ENCODE measurements at regions not wholly inside any gene's neighbourhood (a gene's known extent, or its start where the extent isn't known, plus 50 kb on each side); places are given as distances from the start of the nearest gene placed in this dataset.
A peak's percentile ranks its signal among the peaks of the same experiment; 100 is the strongest.

GRCh38 chr4:115343171-115343570 lies 229.8 kb upstream of the NDST4 start:
- H4K8ac ChIP-seq (ENCODE audit: low read length), result no peak overlapping the region
- DNase-seq, result no peak
- no peak overlapping the region for H2BK15ac ChIP-seq (ENCODE audit: low read depth, poor library complexity, severe bottlenecking)
- H4K91ac ChIP-seq (ENCODE audit: low read length), result no peak overlapping the region
- H3K9ac ChIP-seq (ENCODE audit: low read length), result no peak overlapping the region
- no peaks in the 10 kb centered on the region for H3K79me1 ChIP-seq (replicated peaks; ENCODE audit: low read length, poor library complexity, severe bottlenecking)
- H2AFZ ChIP-seq (ENCODE audit: low read depth, low read length), result no peak overlapping the region
- H3K9me3 ChIP-seq (ENCODE audit: control insufficient read depth, low read length), result peaks cover 3% of the 10 kb centered on the region
- no peaks in the 10 kb centered on the region for H3K36me3 ChIP-seq (ENCODE audit: control insufficient read depth in 1 of 2, insufficient read depth in 2 of 2, low read depth in 1 of 2, low read length in 2 of 2)
- no peaks in the 10 kb centered on the region for H3K27me3 ChIP-seq (ENCODE audit: control insufficient read depth in 1 of 2, insufficient read depth in 1 of 2, low read length in 2 of 2)
- H3K4me1 ChIP-seq (ENCODE audit: control insufficient read depth, insufficient read depth, low read depth, low read length), result no peaks in the 10 kb centered on the region
- no peak overlapping the region for H3K4ac ChIP-seq (ENCODE audit: low read depth in 1 of 2, low read length in 2 of 2)
- H3K18ac ChIP-seq (ENCODE audit: low read depth in 1 of 2, low read length in 2 of 2), result no peak overlapping the region
- no peak overlapping the region for H3K23ac ChIP-seq (ENCODE audit: low read length in 2 of 2)
- H2BK120ac ChIP-seq (ENCODE audit: low read depth, low read length), result no peak overlapping the region
- H2BK12ac ChIP-seq (ENCODE audit: low read length in 2 of 2), result no peak overlapping the region
- H3K4me3 ChIP-seq (ENCODE audit: insufficient read depth in 1 of 2, low read depth in 1 of 2, low read length in 2 of 2), result no peak overlapping the region
- no peak overlapping the region for H3K4me2 ChIP-seq (ENCODE audit: low read length, poor library complexity, severe bottlenecking)
- H3K27ac ChIP-seq (ENCODE audit: low read length, poor library complexity, severe bottlenecking), result no peak overlapping the region
- H2AK5ac ChIP-seq (ENCODE audit: low read length, severe bottlenecking), result no peak overlapping the region
- no peak overlapping the region for H2BK5ac ChIP-seq (ENCODE audit: low read depth, low read length, poor library complexity, severe bottlenecking)
- no peak overlapping the region for H3K14ac ChIP-seq (ENCODE audit: low read length in 2 of 2)

- H3K36me3 ChIP-seq (ENCODE audit: control insufficient read depth in 1 of 2, insufficient read depth in 2 of 2, low read depth in 1 of 2, low read length in 2 of 2), result no peaks in the 10 kb centered on the region
Observed at GRCh38 chr4:115334736-115335411, 221.5 kb upstream of the NDST4 start.

GRCh38 chr4:115332078-115332477 lies 218.7 kb upstream of the NDST4 start:
- H4K8ac ChIP-seq (ENCODE audit: low read length), result no peak overlapping the region
- no peak overlapping the region for H3K14ac ChIP-seq (ENCODE audit: low read length in 2 of 2)
- no peaks in the 10 kb centered on the region for H3K9me3 ChIP-seq (ENCODE audit: control insufficient read depth, low read length)
- no peak overlapping the region for H2BK5ac ChIP-seq (ENCODE audit: low read depth, low read length, poor library complexity, severe bottlenecking)
- no peak overlapping the region for H3K18ac ChIP-seq (ENCODE audit: low read depth in 1 of 2, low read length in 2 of 2)
- no peak overlapping the region for H3K4ac ChIP-seq (ENCODE audit: low read depth in 1 of 2, low read length in 2 of 2)
- no peak overlapping the region for H2AFZ ChIP-seq (ENCODE audit: low read depth, low read length)
- H3K79me1 ChIP-seq (replicated peaks; ENCODE audit: low read length, poor library complexity, severe bottlenecking), result no peaks in the 10 kb centered on the region
- H3K4me3 ChIP-seq (ENCODE audit: insufficient read depth in 1 of 2, low read depth in 1 of 2, low read length in 2 of 2), result no peak overlapping the region
- no peak overlapping the region for H3K23ac ChIP-seq (ENCODE audit: low read length in 2 of 2)
- no peak overlapping the region for H3K9ac ChIP-seq (ENCODE audit: low read length)
- H2BK120ac ChIP-seq (ENCODE audit: low read depth, low read length), result no peak overlapping the region
- WGBS, result no CpG with 5 or more reads among the region's 1 CpG
- no peak overlapping the region for H2AK5ac ChIP-seq (ENCODE audit: low read length, severe bottlenecking)
- no peak overlapping the region for H2BK15ac ChIP-seq (ENCODE audit: low read depth, poor library complexity, severe bottlenecking)
- H3K4me2 ChIP-seq (ENCODE audit: low read length, poor library complexity, severe bottlenecking), result no peak overlapping the region
- H3K27ac ChIP-seq (ENCODE audit: low read length, poor library complexity, severe bottlenecking), result no peak overlapping the region
- peak; percentile 2 for DNase-seq
- H3K4me1 ChIP-seq (ENCODE audit: control insufficient read depth, insufficient read depth, low read depth, low read length), result no peaks in the 10 kb centered on the region
- H3K27me3 ChIP-seq (ENCODE audit: control insufficient read depth in 1 of 2, insufficient read depth in 1 of 2, low read length in 2 of 2), result no peaks in the 10 kb centered on the region
- no peaks in the 10 kb centered on the region for H3K36me3 ChIP-seq (ENCODE audit: control insufficient read depth in 1 of 2, insufficient read depth in 2 of 2, low read depth in 1 of 2, low read length in 2 of 2)
- H4K91ac ChIP-seq (ENCODE audit: low read length), result no peak overlapping the region
- no peak overlapping the region for H2BK12ac ChIP-seq (ENCODE audit: low read length in 2 of 2)

More at GRCh38 chr4:115334736-115335411, 221.5 kb upstream of the NDST4 start:
- DNase-seq, result no peak
- Histone ChIP-seq H2AFZ (ENCODE audit: low read depth, low read length) (no peak overlapping the region), H2BK15ac (ENCODE audit: low read depth, poor library complexity, severe bottlenecking) (no peak overlapping the region), H2BK5ac (ENCODE audit: low read depth, low read length, poor library complexity, severe bottlenecking) (no peak overlapping the region), H3K23ac (ENCODE audit: low read length in 2 of 2) (no peak overlapping the region), H3K4ac (ENCODE audit: low read depth in 1 of 2, low read length in 2 of 2) (no peak overlapping the region), H3K27me3 (ENCODE audit: control insufficient read depth in 1 of 2, insufficient read depth in 1 of 2, low read length in 2 of 2) (no peaks in the 10 kb centered on the region), H3K4me3 (ENCODE audit: insufficient read depth in 1 of 2, low read depth in 1 of 2, low read length in 2 of 2) (no peak overlapping the region), H4K8ac (ENCODE audit: low read length) (no peak overlapping the region), H3K9ac (ENCODE audit: low read length) (no peak overlapping the region), H3K79me1 (replicated peaks; ENCODE audit: low read length, poor library complexity, severe bottlenecking) (no peaks in the 10 kb centered on the region), H3K4me1 (ENCODE audit: control insufficient read depth, insufficient read depth, low read depth, low read length) (no peaks in the 10 kb centered on the region), H4K91ac (ENCODE audit: low read length) (no peak overlapping the region), H3K27ac (ENCODE audit: low read length, poor library complexity, severe bottlenecking) (no peak overlapping the region), H3K9me3 (ENCODE audit: control insufficient read depth, low read length) (no peaks in the 10 kb centered on the region), H2BK120ac (ENCODE audit: low read depth, low read length) (no peak overlapping the region), H3K18ac (ENCODE audit: low read depth in 1 of 2, low read length in 2 of 2) (no peak overlapping the region), H2BK12ac (ENCODE audit: low read length in 2 of 2) (no peak overlapping the region), H3K14ac (ENCODE audit: low read length in 2 of 2) (no peak overlapping the region), H3K4me2 (ENCODE audit: low read length, poor library complexity, severe bottlenecking) (no peak overlapping the region), H2AK5ac (ENCODE audit: low read length, severe bottlenecking) (no peak overlapping the region)
- 90% methylated on average over 2 of the region's 4 CpGs for WGBS

- H3K23ac ChIP-seq (ENCODE audit: low read length in 2 of 2), result no peak overlapping the region
- no peak overlapping the region for H2BK12ac ChIP-seq (ENCODE audit: low read length in 2 of 2)
- H3K9me3 ChIP-seq (ENCODE audit: control insufficient read depth, low read length), result no peaks in the 10 kb centered on the region
- H3K4ac ChIP-seq (ENCODE audit: low read depth in 1 of 2, low read length in 2 of 2), result no peak overlapping the region
- no peak overlapping the region for H4K8ac ChIP-seq (ENCODE audit: low read length)
- no peak overlapping the region for H3K9ac ChIP-seq (ENCODE audit: low read length)
- H3K18ac ChIP-seq (ENCODE audit: low read depth in 1 of 2, low read length in 2 of 2), result no peak overlapping the region
- no peaks in the 10 kb centered on the region for H3K4me1 ChIP-seq (ENCODE audit: control insufficient read depth, insufficient read depth, low read depth, low read length)
- H3K27ac ChIP-seq (ENCODE audit: low read length, poor library complexity, severe bottlenecking), result no peak overlapping the region
- H2AK5ac ChIP-seq (ENCODE audit: low read length, severe bottlenecking), result no peak overlapping the region
- H3K27me3 ChIP-seq (ENCODE audit: control insufficient read depth in 1 of 2, insufficient read depth in 1 of 2, low read length in 2 of 2), result no peaks in the 10 kb centered on the region
- no peak overlapping the region for H2BK5ac ChIP-seq (ENCODE audit: low read depth, low read length, poor library complexity, severe bottlenecking)
- H3K14ac ChIP-seq (ENCODE audit: low read length in 2 of 2), result no peak overlapping the region
- H3K36me3 ChIP-seq (ENCODE audit: control insufficient read depth in 1 of 2, insufficient read depth in 2 of 2, low read depth in 1 of 2, low read length in 2 of 2), result no peaks in the 10 kb centered on the region
- H2AFZ ChIP-seq (ENCODE audit: low read depth, low read length), result no peak overlapping the region
- H2BK120ac ChIP-seq (ENCODE audit: low read depth, low read length), result no peak overlapping the region
- H4K91ac ChIP-seq (ENCODE audit: low read length), result no peak overlapping the region
- DNase-seq, result no peak
- H3K4me2 ChIP-seq (ENCODE audit: low read length, poor library complexity, severe bottlenecking), result no peak overlapping the region
- no peak overlapping the region for H2BK15ac ChIP-seq (ENCODE audit: low read depth, poor library complexity, severe bottlenecking)
- H3K4me3 ChIP-seq (ENCODE audit: insufficient read depth in 1 of 2, low read depth in 1 of 2, low read length in 2 of 2), result no peak overlapping the region
- WGBS, result 92% methylated on average over 2 of the region's 2 CpGs
- no peaks in the 10 kb centered on the region for H3K79me1 ChIP-seq (replicated peaks; ENCODE audit: low read length, poor library complexity, severe bottlenecking)
Observed at GRCh38 chr4:115331241-115331640, 217.8 kb upstream of the NDST4 start.
